Adrenal gland (tissue), 9 donors: ENCODE measurements at regions not wholly inside any gene's neighbourhood (a gene's known extent, or its start where the extent isn't known, plus 50 kb on each side); places are given as distances from the start of the nearest gene placed in this dataset.
"Not testable (repeated sequence)": the region's sequence is repeated elsewhere in the genome, so short reads cannot be mapped to it uniquely, and the experiment has no call there.

Experiments used
- DNase-seq, 7 donors: peaks; one replicate each; pipeline ENCODE4 v3.0.0-alpha.2; 2019 to 2020
- H3K27ac ChIP-seq, 5 donors: fragments of 200-600 bp; sonication (generic) in 4 of 5; 1 replicate in 3 of 5; 2 replicates in 2 of 5; pipeline versions ENCODE4 v1.5.1 to v1.8.0; 2016 to 2020; ENCODE audit warnings: mild to moderate bottlenecking in 1 of 5
- H3K27me3 ChIP-seq: fragments of 200-600 bp; 2 replicates; pipeline ENCODE4 v1.8.0; 2021
- H3K36me3 ChIP-seq, 2 donors: fragments of 200-600 bp; replicated peaks in 1 of 2; 1 replicate in 1 of 2; 2 replicates in 1 of 2; pipeline versions ENCODE4 v1.5.1 to v1.8.0; 2018 to 2022
- H3K4me1 ChIP-seq, 2 donors: fragments of 200-600 bp; replicated peaks in 1 of 2; 1 replicate in 1 of 2; 2 replicates in 1 of 2; pipeline versions ENCODE4 v1.5.1 to v1.8.0; 2018 to 2021
- H3K4me3 ChIP-seq, 4 donors: fragments of 200-600 bp; sonication (generic) in 3 of 4; one replicate each; pipeline ENCODE4 v1.5.1; 2016 to 2018
- H3K9me3 ChIP-seq, 3 donors: fragments of 200-600 bp; sonication (generic) in 1 of 3; replicated peaks in 1 of 3; 1 replicate in 2 of 3; 2 replicates in 1 of 3; pipeline versions ENCODE4 v1.5.1 to v1.8.0; 2016 to 2021
- POLR2A ChIP-seq, 2 donors: fragments of 450-650 bp; IDR thresholded peaks; one replicate each; pipeline ENCODE4 v1.6.1; 2017; ENCODE audit warnings: antibody characterized with exemption in 2 of 2, mild to moderate bottlenecking in 2 of 2, moderate library complexity in 1 of 2
- WGBS, 4 donors: extraction: QIAGEN DNeasy Blood & Tissue Kit in 2 of 4; methylation state at CpG; one replicate each; pipeline versions ENCODE4 v1.1.5 to v1.1.7; 2013 to 2017; 5-methylcytosine and 5-hydroxymethylcytosine counted together
- intact Hi-C, 2 donors: fragments of 100-400 bp; cut with DNase I; formaldehyde crosslinking; loops; one replicate each; pipeline versions ENCODE4 v1.14.1 to v1.15.0; 2022 to 2023
- TF ChIP-seq, protein P1 (sequence below), 6 experiments: fragments of 450-650 bp in 4 of 6; fragments of 200-600 bp in 2 of 6; sonication (generic) in 1 of 6; IDR thresholded peaks; 1 replicate in 5 of 6; 2 replicates in 1 of 6; pipeline versions ENCODE4 v1.5.1 to v1.8.0; 2016 to 2021; ENCODE audit warnings: antibody characterized with exemption in 6 of 6, mild to moderate bottlenecking in 2 of 6, moderate library complexity in 1 of 6
- donor health status: healthy with polysubstance abuse.
- donor health status: Bipolar disorder and iron deficiency.
- donor health status: DM: yes; HTN: yes; CAD: no.
- donor health status: DM: no; HTN: no; CAD: no.
- donor health status: DM: no; HTN: no; CAD: no.

GRCh38 chr16:9344508-9344907 lies 253.1 kb downstream of the HAPSTR1 start:
- no peaks in the 10 kb centered on the region for H3K9me3 ChIP-seq
- no peaks in the 10 kb centered on the region for H3K27me3 ChIP-seq
- 61 to 79% (median 67%) methylated on average over 4 of the region's 4 CpGs for WGBS, 4 donors
- TF ChIP-seq, protein P1, sequence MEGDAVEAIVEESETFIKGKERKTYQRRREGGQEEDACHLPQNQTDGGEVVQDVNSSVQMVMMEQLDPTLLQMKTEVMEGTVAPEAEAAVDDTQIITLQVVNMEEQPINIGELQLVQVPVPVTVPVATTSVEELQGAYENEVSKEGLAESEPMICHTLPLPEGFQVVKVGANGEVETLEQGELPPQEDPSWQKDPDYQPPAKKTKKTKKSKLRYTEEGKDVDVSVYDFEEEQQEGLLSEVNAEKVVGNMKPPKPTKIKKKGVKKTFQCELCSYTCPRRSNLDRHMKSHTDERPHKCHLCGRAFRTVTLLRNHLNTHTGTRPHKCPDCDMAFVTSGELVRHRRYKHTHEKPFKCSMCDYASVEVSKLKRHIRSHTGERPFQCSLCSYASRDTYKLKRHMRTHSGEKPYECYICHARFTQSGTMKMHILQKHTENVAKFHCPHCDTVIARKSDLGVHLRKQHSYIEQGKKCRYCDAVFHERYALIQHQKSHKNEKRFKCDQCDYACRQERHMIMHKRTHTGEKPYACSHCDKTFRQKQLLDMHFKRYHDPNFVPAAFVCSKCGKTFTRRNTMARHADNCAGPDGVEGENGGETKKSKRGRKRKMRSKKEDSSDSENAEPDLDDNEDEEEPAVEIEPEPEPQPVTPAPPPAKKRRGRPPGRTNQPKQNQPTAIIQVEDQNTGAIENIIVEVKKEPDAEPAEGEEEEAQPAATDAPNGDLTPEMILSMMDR (IDR thresholded peaks at IDR 0.05) = no peak
- no peak for TF ChIP-seq POLR2A (IDR thresholded peaks at IDR 0.05)
- no peak for DNase-seq
- intact Hi-C loops = no loop called here
- H3K4me1 ChIP-seq = peaks cover 9 to 10% of the 10 kb centered on the region in 2 donors
- H3K4me3 ChIP-seq = no peak overlapping the region
- no peaks in the 10 kb centered on the region for H3K36me3 ChIP-seq
- H3K27ac ChIP-seq = no peak overlapping the region

- Histone ChIP-seq H3K27ac (no peak overlapping the region), H3K27me3 (no peaks in the 10 kb centered on the region), H3K4me3 (no peak overlapping the region), H3K36me3 (no peaks in the 10 kb centered on the region), H3K9me3 (no peaks in the 10 kb centered on the region), H3K4me1 (peaks cover 9 to 10% of the 10 kb centered on the region in 2 donors)
- intact Hi-C loops = no loop called here
- WGBS, 4 donors = 75 to 82% (median 78%) methylated on average over 9 of the region's 9 CpGs
- TF ChIP-seq, protein P1 (IDR thresholded peaks at IDR 0.05) = no peak
- TF ChIP-seq POLR2A (IDR thresholded peaks at IDR 0.05) = no peak
- DNase-seq = no peak
These were observed 253.6 kb downstream of the HAPSTR1 start for GRCh38 chr16:9345046-9345445.

- H3K4me1 ChIP-seq = peaks cover 3 to 4% of the 10 kb centered on the region in 2 donors
- TF ChIP-seq POLR2A (IDR thresholded peaks at IDR 0.05) = no peak
- TF ChIP-seq, protein P1 (IDR thresholded peaks at IDR 0.05) = no peak
- DNase-seq = no peak
- WGBS, 4 donors = 31 to 88% (median 77%) methylated on average over 1 of the region's 1 CpG
- no peaks in the 10 kb centered on the region for H3K9me3 ChIP-seq
- intact Hi-C loops = no loop called here
- no peaks in the 10 kb centered on the region for H3K36me3 ChIP-seq
- no peaks in the 10 kb centered on the region for H3K27me3 ChIP-seq
- no peak overlapping the region for H3K27ac ChIP-seq
- no peak overlapping the region for H3K4me3 ChIP-seq
These were observed 254.4 kb downstream of the HAPSTR1 start for GRCh38 chr16:9345880-9346279.

DNA sequence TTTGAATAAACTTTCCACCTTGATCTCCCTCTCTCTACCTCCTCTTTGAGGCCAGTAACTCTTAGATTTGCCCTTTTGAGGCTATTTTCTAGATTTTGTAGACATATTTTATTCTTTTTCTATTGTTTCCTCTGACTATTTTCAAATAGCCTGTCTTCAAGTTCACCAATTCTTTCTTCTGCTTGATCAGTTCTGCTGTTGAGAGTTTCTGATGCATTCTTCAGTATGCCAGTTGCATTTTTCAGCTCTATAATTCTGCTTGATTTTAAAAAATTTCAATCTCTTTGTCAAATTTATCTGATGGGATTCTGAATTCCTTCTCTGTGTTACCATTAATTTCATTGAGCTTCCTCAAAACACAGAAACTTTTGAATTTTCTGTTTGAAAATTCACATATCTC lies 257.5 kb downstream of the HAPSTR1 start:
- no peak overlapping the region for H3K4me3 ChIP-seq
- intact Hi-C loops = no loop called here
- no peak for DNase-seq
- TF ChIP-seq, protein P1 (IDR thresholded peaks at IDR 0.05) = no peak
- no peak for TF ChIP-seq POLR2A (IDR thresholded peaks at IDR 0.05)
- H3K27me3 ChIP-seq = no peaks in the 10 kb centered on the region
- H3K4me1 ChIP-seq = no peaks in the 10 kb centered on the region
- no peaks in the 10 kb centered on the region for H3K36me3 ChIP-seq
- no peak overlapping the region for H3K27ac ChIP-seq
- no peaks in the 10 kb centered on the region for H3K9me3 ChIP-seq

GRCh38 chr16:9349373-9349960 lies 258.0 kb downstream of the HAPSTR1 start:
- H3K27ac ChIP-seq, H3K9me3 ChIP-seq, intact Hi-C loops, H3K4me3 ChIP-seq, H3K36me3 ChIP-seq, H3K27me3 ChIP-seq, DNase-seq, H3K4me1 ChIP-seq: not testable (repeated sequence)
- 87 to 91% (median 88%) methylated on average over 8 of the region's 8 CpGs for WGBS, 4 donors

DNA sequence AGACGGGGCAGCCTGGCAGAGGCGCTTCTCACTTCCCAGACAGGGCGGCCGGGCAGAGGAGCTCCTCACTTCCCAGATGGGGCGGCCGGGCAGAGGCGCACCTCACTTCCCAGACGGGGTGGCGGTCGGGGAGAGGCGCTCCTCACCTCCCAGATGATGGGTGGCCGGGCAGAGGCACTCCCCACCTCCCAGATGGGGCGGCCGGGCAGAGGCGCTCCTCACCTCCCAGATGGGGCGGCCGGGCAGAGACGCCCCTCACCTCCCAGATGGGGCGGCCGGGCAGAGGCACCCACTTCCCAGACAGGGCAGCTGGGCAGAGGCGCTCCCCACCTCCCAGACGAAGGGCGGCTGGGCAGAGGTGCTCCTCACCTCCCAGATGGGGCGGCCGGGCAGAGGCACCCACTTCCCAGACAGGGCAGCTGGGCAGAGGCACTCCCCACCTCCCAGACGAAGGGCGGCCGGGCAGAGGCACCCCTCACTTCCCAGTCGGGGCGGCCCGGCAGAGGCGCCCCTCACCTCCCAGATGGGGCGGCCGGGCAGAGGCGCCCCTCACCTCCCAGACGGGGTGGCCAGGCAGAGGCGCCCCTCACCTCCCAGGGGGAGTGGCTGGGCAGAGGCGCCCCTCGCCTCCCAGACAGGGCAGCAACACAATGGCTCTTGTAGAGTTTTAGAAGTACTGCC lies 258.8 kb downstream of the HAPSTR1 start:
- WGBS, 4 donors = 95 to 99% (median 96%) methylated on average over 12 to 39 of the region's 39 CpGs
- intact Hi-C loops, DNase-seq: not testable (repeated sequence)

More for the DNA sequence above, 258.8 kb downstream of the HAPSTR1 start:
- not testable (repeated sequence) for H3K27ac ChIP-seq, H3K4me1 ChIP-seq, H3K27me3 ChIP-seq, H3K36me3 ChIP-seq, H3K9me3 ChIP-seq, H3K4me3 ChIP-seq
